HG03442 (cell line): ENCODE measurements at regions not wholly inside any gene's neighbourhood (a gene's known extent, or its start where the extent isn't known, plus 50 kb on each side); places are given as distances from the start of the nearest gene placed in this dataset.
"Not testable (repeated sequence)": the region's sequence is repeated elsewhere in the genome, so short reads cannot be mapped to it uniquely, and the experiment has no call there.

Source experiments
- ATAC-seq: cut with Tn5 transposase; IDR thresholded peaks from one replicate; pipeline ENCODE4 v1.9.1; 2021; ENCODE audit warnings: mild to moderate bottlenecking, moderate library complexity; ENCODE audit not compliant: unreplicated experiment

- ATAC-seq: no peak
Measured at GRCh38 chr9:740221-740620, 101.3 kb upstream of the DMRT1 start.

- no peak for ATAC-seq
Measured at GRCh38 chr9:742104-742503, 99.4 kb upstream of the DMRT1 start.

- ATAC-seq: no peak
Measured at GRCh38 chr9:742914-743589, 98.4 kb upstream of the DMRT1 start.

GRCh38 chr9:744046-744712 lies 97.3 kb upstream of the DMRT1 start:
- no peak for ATAC-seq

GRCh38 chr9:744790-745484 lies 96.6 kb upstream of the DMRT1 start:
- no peak for ATAC-seq

GRCh38 chr9:745761-746380 lies 95.6 kb upstream of the DMRT1 start:
- no peak for ATAC-seq

- no peak for ATAC-seq
Measured at GRCh38 chr9:746661-747434, 94.6 kb upstream of the DMRT1 start.

GRCh38 chr9:747567-747966 lies 93.9 kb upstream of the DMRT1 start:
- ATAC-seq: no peak

GRCh38 chr9:748861-749497 lies 92.5 kb upstream of the DMRT1 start:
- ATAC-seq: no peak

- no peak for ATAC-seq
Measured at GRCh38 chr9:749716-750115, 91.8 kb upstream of the DMRT1 start.

GRCh38 chr9:750249-750967 lies 91.1 kb upstream of the DMRT1 start:
- ATAC-seq: no peak

GRCh38 chr9:751137-752051 lies 90.1 kb upstream of the DMRT1 start:
- ATAC-seq: peak; percentile 44

GRCh38 chr9:752201-752600 lies 89.3 kb upstream of the DMRT1 start:
- no peak for ATAC-seq

GRCh38 chr9:752681-753200 lies 88.8 kb upstream of the DMRT1 start:
- ATAC-seq: no peak

GRCh38 chr9:753734-754133 lies 87.8 kb upstream of the DMRT1 start:
- not testable (repeated sequence) for ATAC-seq

- no peak for ATAC-seq
Measured at GRCh38 chr9:754150-754931, 87.2 kb upstream of the DMRT1 start.

GRCh38 chr9:755454-756381 lies 85.8 kb upstream of the DMRT1 start:
- no peak for ATAC-seq
